ENCODE measurements at regions not wholly inside any gene's neighbourhood (a gene's known extent, or its start where the extent isn't known, plus 50 kb on each side); places are given as distances from the start of the nearest gene placed in this dataset.
A peak's percentile ranks its signal among the peaks of the same experiment; 100 is the strongest.

DNA sequence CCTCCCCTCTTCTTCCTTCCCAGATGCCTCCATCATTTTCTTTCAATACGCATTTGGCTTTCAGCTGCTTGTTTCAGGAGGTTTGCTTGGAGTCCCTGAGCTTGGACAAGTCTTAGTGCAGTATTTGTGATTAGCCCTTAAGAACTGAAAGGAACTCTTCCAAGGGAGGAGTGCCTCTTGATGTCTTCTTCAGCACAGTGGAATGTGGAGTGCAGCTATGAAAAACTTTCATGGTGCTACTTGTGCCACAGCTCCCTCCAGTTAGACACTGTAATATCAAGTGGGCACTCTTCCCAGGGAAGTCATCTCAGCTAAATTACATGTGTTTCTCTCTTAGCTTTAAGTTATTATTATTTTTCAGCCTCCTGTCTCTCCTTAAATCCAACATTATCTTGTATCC is 173.1 kb downstream of the NECTIN3 start:
- DNase-seq = no peak
- Histone ChIP-seq H3K9me3 (no peaks in the 10 kb centered on the region), H3K4me3 (no peak overlapping the region), H3K36me3 (ENCODE audit: low read depth, missing control alignments) (no peaks in the 10 kb centered on the region), H3K4me1 (no peaks in the 10 kb centered on the region), H3K27ac (no peak overlapping the region), H3K27me3 (no peaks in the 10 kb centered on the region)
- intact Hi-C loops (cut with DNase I; ENCODE audit: low total_unique reads) = no loop called here
- 27 to 52% methylated on average over 1 of the region's 1 CpG for WGBS, 2 donors
- TF ChIP-seq, protein P1, sequence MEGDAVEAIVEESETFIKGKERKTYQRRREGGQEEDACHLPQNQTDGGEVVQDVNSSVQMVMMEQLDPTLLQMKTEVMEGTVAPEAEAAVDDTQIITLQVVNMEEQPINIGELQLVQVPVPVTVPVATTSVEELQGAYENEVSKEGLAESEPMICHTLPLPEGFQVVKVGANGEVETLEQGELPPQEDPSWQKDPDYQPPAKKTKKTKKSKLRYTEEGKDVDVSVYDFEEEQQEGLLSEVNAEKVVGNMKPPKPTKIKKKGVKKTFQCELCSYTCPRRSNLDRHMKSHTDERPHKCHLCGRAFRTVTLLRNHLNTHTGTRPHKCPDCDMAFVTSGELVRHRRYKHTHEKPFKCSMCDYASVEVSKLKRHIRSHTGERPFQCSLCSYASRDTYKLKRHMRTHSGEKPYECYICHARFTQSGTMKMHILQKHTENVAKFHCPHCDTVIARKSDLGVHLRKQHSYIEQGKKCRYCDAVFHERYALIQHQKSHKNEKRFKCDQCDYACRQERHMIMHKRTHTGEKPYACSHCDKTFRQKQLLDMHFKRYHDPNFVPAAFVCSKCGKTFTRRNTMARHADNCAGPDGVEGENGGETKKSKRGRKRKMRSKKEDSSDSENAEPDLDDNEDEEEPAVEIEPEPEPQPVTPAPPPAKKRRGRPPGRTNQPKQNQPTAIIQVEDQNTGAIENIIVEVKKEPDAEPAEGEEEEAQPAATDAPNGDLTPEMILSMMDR (IDR thresholded peaks at IDR 0.05) = no peak
- no peak for TF ChIP-seq POLR2A (IDR thresholded peaks at IDR 0.05)

DNA sequence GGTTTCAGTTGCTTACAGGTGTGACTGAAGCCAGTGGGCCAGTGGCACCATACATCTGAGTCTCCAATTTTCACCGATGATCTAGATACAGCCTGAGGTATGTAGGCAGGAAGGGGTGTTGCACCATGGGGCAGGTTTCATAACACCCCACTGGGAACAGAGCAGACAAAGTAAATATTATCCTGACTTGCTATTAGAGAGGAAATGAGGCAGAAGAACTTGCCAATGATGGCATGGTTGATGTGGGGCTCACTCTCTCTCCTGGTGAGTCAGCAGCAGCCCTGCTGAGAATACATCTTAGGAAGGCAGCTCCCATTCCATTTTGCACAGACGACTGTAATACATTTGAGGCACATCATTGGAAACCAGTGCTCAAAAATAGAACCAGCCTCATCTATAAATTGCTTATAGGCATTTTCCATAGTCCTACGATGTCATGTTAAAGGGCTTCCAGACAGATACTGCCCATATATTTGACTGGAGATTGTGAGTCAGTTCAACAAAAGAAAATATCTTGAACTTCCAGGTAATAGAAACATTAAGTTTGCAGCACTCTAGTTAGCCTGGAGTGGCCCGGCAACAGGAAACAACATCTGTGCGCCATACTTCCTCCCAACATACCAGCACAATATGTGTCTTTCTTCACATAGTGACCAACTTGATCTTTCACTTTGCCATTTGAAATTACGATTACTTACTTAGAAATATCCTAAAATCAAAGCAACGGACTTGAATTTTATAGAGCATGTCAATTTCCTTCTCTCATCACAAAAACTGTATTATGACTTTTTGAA is 175.5 kb downstream of the NECTIN3 start:
- intact Hi-C loops (cut with DNase I; ENCODE audit: low total_unique reads) = no loop called here
- 91 to 93% methylated on average over 7 of the region's 7 CpGs for WGBS, 2 donors
- no peaks in the 10 kb centered on the region for H3K4me1 ChIP-seq
- H3K36me3 ChIP-seq (ENCODE audit: low read depth, missing control alignments) = no peaks in the 10 kb centered on the region
- H3K4me3 ChIP-seq = no peak overlapping the region
- no peak for TF ChIP-seq POLR2A (IDR thresholded peaks at IDR 0.05)
- TF ChIP-seq, protein P1 (IDR thresholded peaks at IDR 0.05) = no peak
- H3K27ac ChIP-seq = no peak overlapping the region
- no peak for DNase-seq
- H3K9me3 ChIP-seq = no peaks in the 10 kb centered on the region
- no peaks in the 10 kb centered on the region for H3K27me3 ChIP-seq

DNA sequence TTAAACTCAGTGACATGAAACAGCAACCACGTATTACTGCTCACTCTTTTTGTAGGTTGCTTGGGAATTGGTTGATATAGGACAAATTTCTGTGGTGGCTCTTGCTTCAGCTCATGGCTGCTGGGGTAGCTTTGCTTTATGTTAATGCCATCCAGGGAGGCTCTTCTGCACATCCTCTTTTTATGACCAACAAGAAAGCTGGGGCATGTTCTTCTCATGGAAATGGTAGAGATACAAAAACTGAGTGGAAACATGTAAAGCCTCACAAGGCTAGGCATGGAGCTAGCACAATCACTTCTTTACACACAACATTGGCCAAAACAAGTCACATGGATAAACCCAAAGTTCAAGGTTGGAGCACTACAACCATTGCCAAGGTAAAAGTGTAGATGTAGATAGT is 176.8 kb downstream of the NECTIN3 start:
- Histone ChIP-seq H3K9me3 (no peaks in the 10 kb centered on the region), H3K4me1 (no peaks in the 10 kb centered on the region), H3K27ac (no peak overlapping the region), H3K27me3 (no peaks in the 10 kb centered on the region), H3K36me3 (ENCODE audit: low read depth, missing control alignments) (no peaks in the 10 kb centered on the region), H3K4me3 (no peak overlapping the region)
- TF ChIP-seq, protein P1 (IDR thresholded peaks at IDR 0.05) = no peak
- TF ChIP-seq POLR2A (IDR thresholded peaks at IDR 0.05) = no peak
- no peak for DNase-seq
- intact Hi-C loops (cut with DNase I; ENCODE audit: low total_unique reads) = no loop called here
- WGBS, 2 donors = 91% methylated on average over 1 of the region's 1 CpG

DNA sequence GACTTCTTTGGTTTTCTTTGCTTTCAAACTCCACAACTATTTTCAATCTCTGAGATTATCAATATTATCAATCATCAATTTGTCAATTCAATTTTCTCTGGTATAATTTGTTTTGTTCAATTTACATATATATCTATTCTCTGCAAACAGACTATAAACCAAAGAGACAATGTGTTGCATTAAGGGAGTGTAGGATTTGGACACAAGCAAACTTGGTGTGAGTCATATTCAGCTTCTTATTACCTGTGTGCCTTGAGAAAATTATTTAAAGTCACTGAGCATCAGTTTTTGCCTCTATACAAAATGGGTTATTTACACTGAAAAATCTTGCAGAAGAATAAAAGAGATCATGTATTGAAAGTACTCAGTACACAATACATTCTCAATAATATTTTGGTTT is 177.8 kb downstream of the NECTIN3 start:
- H3K36me3 ChIP-seq (ENCODE audit: low read depth, missing control alignments) = no peaks in the 10 kb centered on the region
- no peaks in the 10 kb centered on the region for H3K9me3 ChIP-seq
- H3K27me3 ChIP-seq = no peaks in the 10 kb centered on the region
- intact Hi-C loops (cut with DNase I; ENCODE audit: low total_unique reads) = no loop called here
- H3K4me3 ChIP-seq = no peak overlapping the region
- no peaks in the 10 kb centered on the region for H3K4me1 ChIP-seq
- DNase-seq = no peak
- TF ChIP-seq, protein P1 (IDR thresholded peaks at IDR 0.05) = no peak
- TF ChIP-seq POLR2A (IDR thresholded peaks at IDR 0.05) = no peak
- no peak overlapping the region for H3K27ac ChIP-seq

DNA sequence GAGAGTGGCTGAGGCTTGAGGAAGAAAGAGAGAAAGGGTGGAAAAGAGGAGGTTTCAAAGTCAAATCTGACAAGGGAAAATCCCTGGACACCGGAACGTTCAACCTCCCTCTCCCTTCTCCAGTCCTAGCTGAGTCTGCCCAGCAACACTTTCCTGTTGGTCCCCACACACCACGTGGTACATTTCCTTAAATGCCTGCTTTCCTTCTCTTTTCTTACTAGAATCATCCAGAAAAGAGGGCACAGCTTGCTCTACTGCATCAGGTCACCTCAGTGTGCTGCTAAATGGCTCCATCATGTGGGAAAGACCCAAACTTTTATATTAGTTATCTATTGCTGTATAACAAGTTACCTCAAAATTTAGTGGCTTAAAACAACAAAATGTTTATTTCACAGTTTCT is 181.2 kb downstream of the NECTIN3 start:
- H3K4me3 ChIP-seq = no peak overlapping the region
- DNase-seq = peak; percentile 43
- H3K27me3 ChIP-seq = no peaks in the 10 kb centered on the region
- no peak for TF ChIP-seq POLR2A (IDR thresholded peaks at IDR 0.05)
- TF ChIP-seq, protein P1 (IDR thresholded peaks at IDR 0.05) = no peak
- no peak overlapping the region for H3K27ac ChIP-seq
- intact Hi-C loops (cut with DNase I; ENCODE audit: low total_unique reads) = no loop called here
- H3K4me1 ChIP-seq = no peaks in the 10 kb centered on the region
- H3K9me3 ChIP-seq = no peaks in the 10 kb centered on the region
- 15 to 23% methylated on average over 3 of the region's 3 CpGs for WGBS, 2 donors
- no peaks in the 10 kb centered on the region for H3K36me3 ChIP-seq (ENCODE audit: low read depth, missing control alignments)

Data from testis (tissue), 2 donors.